ENCODE measurements at regions not wholly inside any gene's neighbourhood (a gene's known extent, or its start where the extent isn't known, plus 50 kb on each side); places are given as distances from the start of the nearest gene placed in this dataset.
A peak's percentile ranks its signal among the peaks of the same experiment; 100 is the strongest.
"Not testable (repeated sequence)": the region's sequence is repeated elsewhere in the genome, so short reads cannot be mapped to it uniquely, and the experiment has no call there.

DNA sequence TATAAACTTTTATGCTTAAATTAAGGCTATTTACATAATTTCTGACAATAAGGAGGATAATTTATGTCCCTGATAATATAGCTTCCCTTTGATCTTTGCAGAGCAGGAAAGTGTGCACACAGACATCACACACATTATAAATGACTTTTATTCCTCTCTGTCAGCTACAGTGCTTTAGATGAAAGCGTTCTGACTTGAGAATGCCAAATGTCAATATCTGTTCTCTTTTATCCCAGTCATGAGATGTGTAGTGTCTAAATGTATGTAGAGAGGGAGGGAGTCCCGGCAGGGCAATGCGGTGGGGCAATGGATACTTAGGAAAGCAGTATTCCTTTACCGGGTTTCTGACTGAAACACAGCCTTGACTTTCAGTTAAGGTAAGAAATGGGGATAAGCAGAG lies 225.4 kb upstream of the CHORDC1 start:
- no peak for DNase-seq
- in situ Hi-C loops (cut with MboI; ENCODE audit: low pct_unique_long_range_greater_than_20kb, low sequenced_read_pairs), result no loop called here

DNA sequence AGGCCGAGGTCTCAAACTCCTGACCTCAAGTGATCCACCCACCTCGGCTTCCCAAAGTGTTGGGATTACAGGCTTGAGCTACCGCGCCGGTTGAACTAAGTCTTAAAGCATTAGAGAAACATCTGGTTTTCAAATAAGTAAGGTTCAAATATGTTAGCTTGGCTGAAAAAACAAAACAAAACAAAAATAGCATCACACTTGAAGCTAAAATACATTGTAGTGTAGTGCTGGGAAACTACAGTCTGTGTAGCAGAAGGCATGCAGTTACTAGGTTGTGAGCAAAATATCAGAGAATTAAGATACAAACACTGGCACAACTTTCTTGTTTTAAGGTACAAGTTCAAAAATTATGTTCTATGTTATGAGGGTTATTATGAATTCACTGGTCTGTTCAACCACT lies 224.8 kb upstream of the CHORDC1 start:
- in situ Hi-C loops (cut with MboI; ENCODE audit: low pct_unique_long_range_greater_than_20kb, low sequenced_read_pairs), result no loop called here
- no peak for DNase-seq

DNA sequence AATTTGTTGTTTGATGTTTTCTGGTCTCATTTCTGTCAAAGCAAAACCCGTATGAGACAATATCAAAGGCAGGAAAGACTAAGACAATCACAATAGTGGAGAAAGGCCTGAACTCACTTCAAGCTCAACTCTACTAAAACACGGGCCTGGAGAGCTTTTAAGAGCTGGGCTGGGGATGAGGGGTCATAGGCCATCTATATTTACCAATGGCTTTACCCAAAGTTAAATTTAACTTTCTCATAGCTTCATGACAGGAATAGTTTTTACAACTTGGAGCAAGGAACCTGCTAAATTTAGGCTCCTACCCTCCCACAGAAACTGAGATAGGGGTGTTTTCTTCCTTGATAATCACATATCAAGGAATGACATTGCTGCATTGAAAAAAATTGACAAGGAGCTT lies 223.4 kb upstream of the CHORDC1 start:
- in situ Hi-C loops (cut with MboI; ENCODE audit: low pct_unique_long_range_greater_than_20kb, low sequenced_read_pairs), result no loop called here
- no peak for DNase-seq

DNA sequence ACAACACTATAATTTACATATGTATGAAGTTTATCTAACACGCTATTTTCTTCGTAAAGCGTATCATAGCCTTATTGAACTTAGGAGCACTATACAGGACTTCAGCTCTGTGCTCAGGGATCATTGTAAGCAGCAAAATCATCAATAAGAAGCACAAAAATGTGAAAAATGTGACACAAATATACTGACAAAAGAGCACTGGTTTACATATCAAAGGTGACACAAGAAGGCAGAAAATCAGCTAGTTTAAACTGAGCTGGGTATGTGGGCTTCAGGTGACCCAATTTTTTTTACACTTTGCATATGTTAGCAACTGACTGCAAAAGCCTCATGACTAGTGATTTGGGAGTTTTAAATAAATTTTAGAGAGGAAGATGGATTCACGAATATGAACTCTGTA lies 215.2 kb upstream of the CHORDC1 start:
- in situ Hi-C loops (cut with MboI; ENCODE audit: low pct_unique_long_range_greater_than_20kb, low sequenced_read_pairs), result no loop called here
- DNase-seq, result no peak

DNA sequence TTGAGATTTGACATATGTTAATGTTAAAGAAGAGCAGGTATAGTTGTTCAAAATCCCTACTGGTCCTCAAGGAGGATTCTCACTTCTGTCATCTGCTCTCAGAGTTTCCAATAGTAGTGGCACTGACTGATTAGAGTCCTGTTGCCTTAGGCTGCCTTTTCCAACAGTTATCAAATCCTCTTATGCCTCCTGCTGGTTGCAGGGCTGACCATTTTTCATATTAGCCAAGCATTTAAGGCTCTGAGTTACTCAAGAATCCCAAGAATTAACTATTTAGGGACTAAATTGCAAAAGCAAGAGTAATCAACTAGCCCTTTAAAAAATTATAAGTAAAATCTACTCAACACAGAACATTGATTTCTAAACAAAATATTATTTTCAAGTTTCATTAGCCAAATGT lies 212.0 kb upstream of the CHORDC1 start:
- DNase-seq, result no peak
- in situ Hi-C loops (cut with MboI; ENCODE audit: low pct_unique_long_range_greater_than_20kb, low sequenced_read_pairs), result no loop called here

DNA sequence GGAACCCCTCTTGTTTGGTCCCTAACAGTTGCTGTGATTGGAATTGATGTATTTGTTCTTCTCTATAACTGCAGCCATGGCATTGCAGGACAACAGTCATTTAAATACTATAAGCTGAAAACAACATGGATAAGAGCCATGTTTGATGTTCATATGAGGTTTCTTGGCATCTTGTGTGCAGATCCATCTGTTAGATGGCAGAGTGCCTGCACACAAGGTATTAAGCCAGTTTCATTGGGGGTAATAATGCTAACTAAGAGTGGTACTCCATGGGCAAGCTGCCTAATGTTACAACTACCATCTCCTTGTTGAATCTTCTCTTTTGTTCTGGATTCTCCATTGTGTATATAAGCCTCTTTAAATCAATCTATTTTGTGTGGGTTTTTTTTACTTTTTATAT lies 206.0 kb upstream of the CHORDC1 start:
- DNase-seq, result no peak
- in situ Hi-C loops (cut with MboI; ENCODE audit: low pct_unique_long_range_greater_than_20kb, low sequenced_read_pairs), result no loop called here

DNA sequence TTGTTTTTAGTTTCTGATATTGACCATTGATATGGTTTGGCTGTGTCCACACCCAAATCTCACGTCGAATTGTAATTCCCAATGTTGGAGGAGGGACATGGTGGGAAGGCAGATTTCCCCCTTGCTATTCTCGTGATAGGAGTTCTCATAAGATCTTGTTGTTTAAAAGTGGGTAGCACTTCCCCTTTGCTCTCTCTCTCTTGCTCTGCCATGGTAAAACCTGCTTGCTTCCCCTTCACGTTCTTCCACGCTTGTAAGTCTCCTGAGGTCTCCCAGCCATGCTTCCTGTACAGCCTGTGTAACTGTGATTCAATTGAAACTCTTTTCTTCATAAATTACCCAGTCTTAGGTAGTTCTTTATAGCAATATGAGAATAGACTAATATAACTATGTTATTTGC lies 203.6 kb upstream of the CHORDC1 start:
- peak; percentile 5 for DNase-seq
- in situ Hi-C loops (cut with MboI; ENCODE audit: low pct_unique_long_range_greater_than_20kb, low sequenced_read_pairs), result no loop called here

DNA sequence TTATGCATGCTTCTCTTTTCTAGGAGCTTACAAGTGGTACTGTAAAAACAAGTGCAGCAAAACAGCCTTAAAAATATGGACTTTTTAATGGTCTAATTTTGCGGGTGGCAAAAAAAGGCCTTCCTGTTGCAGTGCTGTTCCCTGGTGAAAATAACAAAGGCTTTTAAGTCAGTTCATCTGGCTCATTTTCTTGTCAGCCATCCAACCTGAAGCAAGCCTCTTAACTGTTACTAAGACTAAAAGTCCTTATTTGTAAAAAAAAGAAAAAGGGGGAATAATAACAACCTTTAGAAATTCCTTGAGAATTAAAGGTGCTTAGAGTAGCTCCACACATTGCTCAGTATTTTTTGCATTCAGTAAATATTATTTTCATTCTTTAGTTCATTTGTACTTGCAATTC lies 200.5 kb upstream of the CHORDC1 start:
- in situ Hi-C loops (cut with MboI; ENCODE audit: low pct_unique_long_range_greater_than_20kb, low sequenced_read_pairs), result no loop called here
- DNase-seq, result no peak

DNA sequence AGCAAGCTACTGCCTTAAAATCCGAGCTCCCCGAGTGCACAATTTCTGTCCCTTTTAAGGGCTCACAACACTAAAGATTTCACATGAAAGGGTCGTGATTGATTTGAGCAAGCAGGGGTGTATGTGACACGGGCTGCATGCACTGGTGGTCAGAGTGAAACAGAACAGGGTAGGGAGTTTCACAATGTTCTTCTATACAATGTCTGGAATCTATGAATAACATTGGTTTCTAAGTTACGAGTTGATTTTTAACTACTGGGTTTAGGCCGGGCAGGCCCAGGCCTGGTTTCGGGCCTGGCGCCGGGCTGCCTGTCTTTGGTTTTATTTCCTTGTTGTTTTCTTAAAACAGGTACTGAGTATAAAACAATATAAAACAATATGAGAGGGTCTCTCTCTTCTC lies 199.9 kb upstream of the CHORDC1 start:
- in situ Hi-C loops (cut with MboI; ENCODE audit: low pct_unique_long_range_greater_than_20kb, low sequenced_read_pairs); DNase-seq: not testable (repeated sequence)

DNA sequence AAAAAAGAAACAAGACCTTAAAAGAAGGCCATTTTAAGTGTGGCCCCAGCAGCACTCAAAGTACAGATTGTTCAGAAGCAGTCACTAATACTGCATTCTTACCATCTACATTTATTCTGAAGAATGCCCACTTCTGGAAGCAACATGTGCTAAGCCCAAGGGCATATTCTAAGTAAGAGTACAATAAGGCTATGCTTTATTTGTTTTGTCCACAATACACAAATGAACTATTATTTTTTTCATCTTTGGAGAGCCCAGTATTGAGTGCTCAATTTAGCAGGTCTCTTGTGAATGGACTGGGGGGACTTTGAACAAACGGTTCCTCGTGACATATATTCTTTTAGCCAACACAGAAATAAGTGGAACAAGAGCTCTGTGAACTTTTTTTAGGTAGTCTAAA lies 191.4 kb upstream of the CHORDC1 start:
- in situ Hi-C loops (cut with MboI; ENCODE audit: low pct_unique_long_range_greater_than_20kb, low sequenced_read_pairs), result no loop called here

DNA sequence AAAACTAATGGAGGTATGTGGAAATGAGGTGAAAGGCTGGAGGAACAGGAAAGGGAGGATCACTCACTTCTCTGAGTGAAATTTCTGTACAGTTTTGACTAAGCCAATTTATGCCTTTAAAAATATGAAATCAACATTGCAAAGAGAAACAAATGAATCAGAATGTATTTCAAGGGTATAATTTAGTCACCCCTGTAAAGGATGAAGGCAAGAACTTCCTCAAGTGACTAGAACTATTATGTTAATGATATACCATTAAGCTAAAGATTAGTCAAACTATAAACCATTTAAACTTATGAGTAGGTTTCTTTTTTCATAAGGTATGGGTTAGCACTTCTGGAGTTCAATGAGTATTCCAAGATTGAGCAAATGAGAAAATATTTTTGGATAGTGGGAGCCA lies 184.5 kb upstream of the CHORDC1 start:
- in situ Hi-C loops (cut with MboI; ENCODE audit: low pct_unique_long_range_greater_than_20kb, low sequenced_read_pairs), result no loop called here
- no peak for DNase-seq

More for the DNA sequence above, 191.4 kb upstream of the CHORDC1 start:
- no peak for DNase-seq

DNA sequence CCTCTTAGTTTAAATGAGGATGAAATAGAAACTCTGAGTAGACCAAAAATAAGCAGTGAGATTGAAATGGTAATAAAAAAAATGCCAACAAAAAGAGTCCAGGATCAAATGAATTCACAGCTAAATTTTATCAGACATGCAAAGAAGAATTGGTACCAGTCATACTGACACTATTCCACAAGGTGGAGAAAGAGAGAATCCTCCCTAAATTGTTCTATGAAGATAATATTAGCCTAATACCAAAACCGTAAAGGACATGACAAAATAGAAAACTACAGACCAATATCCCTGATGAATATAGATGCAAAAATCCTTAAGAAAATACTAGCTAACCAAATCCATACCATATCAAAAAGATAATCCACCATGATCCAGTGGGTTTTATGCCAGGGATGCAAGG lies 169.8 kb upstream of the CHORDC1 start:
- in situ Hi-C loops (cut with MboI; ENCODE audit: low pct_unique_long_range_greater_than_20kb, low sequenced_read_pairs), result no loop called here
- no peak for DNase-seq

DNA sequence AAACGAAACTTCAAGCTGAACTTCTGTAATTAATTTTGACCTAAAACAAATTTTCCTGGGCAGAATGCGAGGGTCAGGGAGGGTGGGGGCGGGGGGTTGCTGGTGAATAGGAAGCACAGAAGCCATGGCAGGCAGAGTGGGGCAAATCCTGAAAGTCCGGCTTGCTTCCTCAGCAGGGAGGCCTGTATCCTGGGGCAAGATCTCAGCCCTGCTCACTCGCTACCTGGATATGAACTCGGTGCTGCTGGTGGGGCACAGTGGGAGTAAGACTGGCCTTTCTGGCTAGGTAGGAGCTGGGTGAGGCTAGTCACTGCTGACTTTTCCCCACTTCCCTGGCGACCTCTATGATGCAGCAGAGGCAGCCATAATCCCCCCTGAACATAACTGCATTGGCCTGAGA lies 168.9 kb upstream of the CHORDC1 start:
- DNase-seq, result no peak
- in situ Hi-C loops (cut with MboI; ENCODE audit: low pct_unique_long_range_greater_than_20kb, low sequenced_read_pairs), result no loop called here

DNA sequence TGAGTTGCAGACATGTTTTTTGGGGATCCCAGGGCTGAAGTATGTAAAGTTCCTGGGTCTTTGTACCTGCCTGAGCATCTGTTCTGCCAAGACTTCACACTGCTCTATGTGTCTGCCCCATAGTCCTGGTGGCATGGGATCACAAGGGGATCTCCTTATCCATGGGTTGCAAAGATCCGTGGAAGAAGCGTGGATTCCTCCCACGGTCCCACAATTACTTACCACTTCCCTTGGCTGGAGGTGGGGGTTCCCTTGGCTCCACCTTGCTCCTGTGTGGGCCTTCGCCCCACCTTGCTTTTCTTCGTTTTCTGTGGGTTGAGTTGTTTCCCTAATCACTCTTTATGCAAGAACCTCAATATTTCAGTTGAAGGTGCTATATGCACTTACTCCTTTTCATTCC lies 157.4 kb upstream of the CHORDC1 start:
- in situ Hi-C loops (cut with MboI; ENCODE audit: low pct_unique_long_range_greater_than_20kb, low sequenced_read_pairs), result no loop called here
- DNase-seq, result no peak

DNA sequence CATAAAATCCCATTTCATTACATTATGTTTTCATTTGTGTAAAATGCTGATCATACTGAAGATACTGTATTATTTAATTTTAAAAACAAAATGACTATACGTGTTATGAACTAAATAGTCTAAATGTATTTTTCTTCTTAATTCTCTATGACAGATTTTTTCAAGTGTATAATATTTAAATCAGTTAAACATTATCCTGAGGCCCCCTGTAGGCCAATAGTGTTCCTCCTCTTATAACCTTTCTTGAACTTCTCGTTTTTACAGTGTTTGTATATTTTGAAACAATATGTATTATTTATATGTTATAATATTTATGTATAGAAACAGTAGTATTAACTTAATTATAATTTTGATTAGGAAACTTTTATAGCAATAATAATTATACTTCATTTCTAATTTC lies 151.1 kb upstream of the CHORDC1 start:
- no peak for DNase-seq
- in situ Hi-C loops (cut with MboI; ENCODE audit: low pct_unique_long_range_greater_than_20kb, low sequenced_read_pairs), result no loop called here

DNA sequence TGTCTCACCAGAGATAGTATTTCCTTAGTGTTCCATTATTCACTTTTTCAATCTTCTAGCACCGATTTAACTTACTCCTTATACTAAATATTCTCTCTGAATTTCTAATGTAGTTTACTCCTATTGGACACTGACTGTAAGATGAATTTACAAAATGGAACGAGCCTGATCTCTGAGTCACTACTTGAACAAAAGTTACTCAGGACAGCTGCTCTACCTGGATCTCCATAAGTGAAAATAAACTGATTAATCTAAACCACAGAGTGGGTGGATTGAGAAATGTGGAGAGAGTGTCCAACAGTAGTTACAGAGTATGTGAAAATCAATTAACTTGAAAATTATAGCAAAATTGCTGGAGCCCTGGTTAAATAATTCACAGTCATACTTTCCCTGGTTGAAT lies 141.7 kb upstream of the CHORDC1 start:
- no peak for DNase-seq
- in situ Hi-C loops (cut with MboI; ENCODE audit: low pct_unique_long_range_greater_than_20kb, low sequenced_read_pairs), result no loop called here

DNA sequence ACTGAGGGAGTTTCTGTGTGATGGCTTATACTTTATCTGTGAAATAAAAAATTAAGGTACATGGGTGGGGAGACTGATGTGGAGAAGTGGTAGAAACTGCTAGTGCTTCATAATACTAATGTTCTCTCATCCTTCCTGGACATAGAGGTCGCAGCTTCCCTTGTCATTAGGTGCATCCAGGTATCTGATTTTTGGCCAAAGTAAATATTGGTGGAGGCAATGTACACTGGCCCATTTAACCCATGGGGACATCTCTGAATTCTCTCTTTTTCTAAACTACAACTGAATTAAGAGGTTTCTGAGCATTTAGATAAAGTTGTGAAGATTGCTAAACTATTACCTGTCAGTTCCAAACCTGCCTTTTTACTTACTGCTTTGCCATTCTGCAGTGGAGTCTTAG lies 140.9 kb upstream of the CHORDC1 start:
- no peak for DNase-seq
- in situ Hi-C loops (cut with MboI; ENCODE audit: low pct_unique_long_range_greater_than_20kb, low sequenced_read_pairs), result no loop called here

DNA sequence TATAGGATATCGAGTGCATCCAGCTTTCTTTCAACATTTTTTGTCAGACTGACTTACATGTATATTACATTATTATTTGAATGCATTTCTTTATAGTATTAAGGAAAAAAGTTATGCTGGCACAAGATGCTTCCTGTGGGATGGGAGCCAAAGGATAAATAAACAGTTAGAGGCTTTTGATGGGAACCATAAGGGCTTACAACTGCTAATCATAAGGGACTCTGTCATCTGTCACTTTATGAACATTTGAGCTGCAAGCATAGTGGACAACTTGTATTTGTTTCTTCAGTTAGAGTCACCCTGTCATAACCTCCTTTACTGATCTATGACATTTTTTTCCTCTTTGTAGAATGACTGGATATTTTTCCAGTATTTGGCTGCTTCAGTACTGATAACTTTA lies 132.4 kb upstream of the CHORDC1 start:
- no peak for DNase-seq
- in situ Hi-C loops (cut with MboI; ENCODE audit: low pct_unique_long_range_greater_than_20kb, low sequenced_read_pairs), result no loop called here

DNA sequence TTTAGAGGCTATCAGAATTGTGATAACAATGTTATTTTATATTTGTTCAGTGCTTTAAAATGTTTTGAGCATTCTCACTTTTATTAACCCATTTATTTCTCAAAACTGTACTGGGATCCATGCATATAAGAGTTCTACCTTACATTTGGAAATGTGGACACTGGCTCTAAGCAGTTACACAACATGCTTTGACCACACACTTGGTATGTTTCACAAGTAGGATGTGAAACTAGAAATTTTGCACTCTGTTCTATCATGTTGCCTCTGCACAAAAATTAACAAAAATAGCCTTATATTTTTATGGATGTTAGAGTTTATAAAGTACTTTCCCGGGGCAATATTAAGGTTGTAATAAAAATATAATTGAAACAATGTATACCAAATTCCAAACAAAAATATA lies 126.9 kb upstream of the CHORDC1 start:
- in situ Hi-C loops (cut with MboI; ENCODE audit: low pct_unique_long_range_greater_than_20kb, low sequenced_read_pairs), result no loop called here
- DNase-seq, result no peak

DNA sequence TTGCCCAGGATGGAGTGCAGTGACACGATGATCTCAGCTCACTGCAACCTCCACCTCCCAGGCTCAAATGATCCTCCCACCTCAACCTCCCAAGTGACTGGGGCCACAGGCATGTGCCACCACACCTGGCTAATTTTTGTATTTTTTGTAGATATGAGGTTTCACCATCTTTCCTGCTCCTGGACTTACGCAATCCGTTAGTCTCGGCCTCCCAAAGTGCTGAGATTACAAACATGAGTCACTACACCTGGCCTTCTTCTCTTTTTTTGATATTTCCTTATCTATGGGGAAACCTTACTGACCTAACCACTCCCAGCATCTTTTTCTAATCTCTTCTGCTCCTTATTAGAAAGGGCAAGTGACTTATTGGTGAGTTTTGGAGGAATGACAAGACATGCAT lies 121.7 kb upstream of the CHORDC1 start:
- in situ Hi-C loops (cut with MboI; ENCODE audit: low pct_unique_long_range_greater_than_20kb, low sequenced_read_pairs), result no loop called here
- DNase-seq, result no peak

DNA sequence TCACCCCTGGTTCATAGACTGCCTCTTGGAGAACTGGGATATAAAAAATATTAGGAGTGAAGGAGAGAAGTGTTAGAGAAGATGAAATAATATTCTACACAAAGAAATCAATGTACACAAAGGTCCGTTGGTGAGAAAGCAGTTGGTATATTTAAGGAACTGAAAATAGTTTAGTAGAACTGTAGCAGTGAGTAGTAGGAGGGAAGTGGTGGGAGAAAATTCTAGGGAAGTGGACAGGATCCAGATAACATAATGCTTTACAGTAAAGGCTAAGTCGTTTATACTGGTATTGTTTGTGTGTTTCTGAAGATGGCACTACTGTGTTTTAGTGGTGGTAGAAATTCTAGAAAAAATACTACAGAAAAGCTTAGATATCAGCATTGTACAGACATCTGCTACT lies 120.8 kb upstream of the CHORDC1 start:
- in situ Hi-C loops (cut with MboI; ENCODE audit: low pct_unique_long_range_greater_than_20kb, low sequenced_read_pairs), result no loop called here
- no peak for DNase-seq

DNA sequence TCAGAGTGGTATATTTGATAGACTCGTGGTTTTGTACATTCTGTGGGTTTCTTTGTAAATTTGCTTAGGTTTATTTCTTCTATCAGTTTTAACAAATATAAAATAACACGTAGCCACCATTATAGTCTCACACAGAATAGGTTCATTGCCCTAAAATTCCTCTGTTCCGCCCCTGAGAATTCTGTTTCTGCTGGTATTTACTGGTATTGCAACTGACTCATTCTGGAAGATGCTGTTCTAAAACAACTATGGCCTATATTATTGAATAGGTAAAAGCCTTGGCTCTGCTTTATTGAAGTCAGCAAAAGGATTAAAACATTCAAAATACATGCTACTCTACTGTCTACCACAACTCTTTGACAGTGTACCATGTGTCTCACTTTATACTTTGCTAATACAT lies 119.1 kb upstream of the CHORDC1 start:
- no peak for DNase-seq

More for the DNA sequence above, 119.1 kb upstream of the CHORDC1 start:
- in situ Hi-C loops (cut with MboI; ENCODE audit: low pct_unique_long_range_greater_than_20kb, low sequenced_read_pairs), result no loop called here
